ENCODE measurements at regions not wholly inside any gene's neighbourhood (a gene's known extent, or its start where the extent isn't known, plus 50 kb on each side); places are given as distances from the start of the nearest gene placed in this dataset.

GRCh38 chr4:180925805-180926204, 1317.4 kb upstream of the TENM3 start:
- TF ChIP-seq CTCF (IDR thresholded peaks at IDR 0.05) (no peak), POLR2A (IDR thresholded peaks at IDR 0.05) (no peak)

Data from heart left ventricle (tissue), 13 donors.